ENCODE measurements at regions not wholly inside any gene's neighbourhood (a gene's known extent, or its start where the extent isn't known, plus 50 kb on each side); places are given as distances from the start of the nearest gene placed in this dataset.

DNA sequence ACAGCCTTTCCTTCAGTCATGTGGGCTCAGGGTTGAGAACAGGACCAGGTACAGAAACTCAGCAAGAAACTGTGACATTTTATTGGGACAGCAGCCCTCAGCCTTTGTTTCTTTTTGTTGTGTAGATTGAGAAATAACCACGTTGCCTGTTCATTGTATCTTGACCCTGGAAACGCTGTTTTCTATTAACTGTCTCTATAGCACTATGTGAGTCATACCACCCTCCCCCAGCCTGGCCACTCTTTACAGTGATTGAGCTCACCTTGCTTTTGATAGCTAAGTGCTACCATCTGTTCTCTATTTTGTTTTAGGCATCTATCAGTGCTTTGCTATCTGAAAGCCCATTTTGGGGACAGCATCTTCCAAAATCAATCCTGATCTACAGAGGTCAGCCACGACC, 127.9 kb downstream of the CD47 start:
- H3K4me3 ChIP-seq (ENCODE audit: low read depth, low read length): no peak overlapping the region
- TF ChIP-seq, protein P1, sequence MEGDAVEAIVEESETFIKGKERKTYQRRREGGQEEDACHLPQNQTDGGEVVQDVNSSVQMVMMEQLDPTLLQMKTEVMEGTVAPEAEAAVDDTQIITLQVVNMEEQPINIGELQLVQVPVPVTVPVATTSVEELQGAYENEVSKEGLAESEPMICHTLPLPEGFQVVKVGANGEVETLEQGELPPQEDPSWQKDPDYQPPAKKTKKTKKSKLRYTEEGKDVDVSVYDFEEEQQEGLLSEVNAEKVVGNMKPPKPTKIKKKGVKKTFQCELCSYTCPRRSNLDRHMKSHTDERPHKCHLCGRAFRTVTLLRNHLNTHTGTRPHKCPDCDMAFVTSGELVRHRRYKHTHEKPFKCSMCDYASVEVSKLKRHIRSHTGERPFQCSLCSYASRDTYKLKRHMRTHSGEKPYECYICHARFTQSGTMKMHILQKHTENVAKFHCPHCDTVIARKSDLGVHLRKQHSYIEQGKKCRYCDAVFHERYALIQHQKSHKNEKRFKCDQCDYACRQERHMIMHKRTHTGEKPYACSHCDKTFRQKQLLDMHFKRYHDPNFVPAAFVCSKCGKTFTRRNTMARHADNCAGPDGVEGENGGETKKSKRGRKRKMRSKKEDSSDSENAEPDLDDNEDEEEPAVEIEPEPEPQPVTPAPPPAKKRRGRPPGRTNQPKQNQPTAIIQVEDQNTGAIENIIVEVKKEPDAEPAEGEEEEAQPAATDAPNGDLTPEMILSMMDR (IDR thresholded peaks at IDR 0.05; ENCODE audit: borderline replicate concordance, insufficient read depth, low read depth, low read length): no peak

DNA sequence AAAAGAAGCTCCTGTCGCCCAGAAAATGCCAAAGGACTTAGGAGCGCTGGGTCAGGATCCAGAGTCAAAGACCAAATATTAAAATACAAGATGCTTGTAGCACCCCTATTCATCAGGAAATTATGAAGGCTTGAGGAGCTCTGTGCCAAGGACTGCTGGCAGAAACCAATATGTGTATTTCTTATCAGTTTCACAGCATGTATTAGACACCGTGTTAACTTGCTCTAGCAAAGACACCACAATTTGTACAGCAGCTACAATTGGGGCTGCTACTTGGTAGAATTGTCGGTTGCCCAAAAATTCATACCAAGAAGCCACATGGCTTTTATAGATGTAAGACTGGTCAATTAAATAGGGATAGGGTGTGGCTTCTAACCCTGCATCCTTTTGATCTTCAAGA, 128.8 kb downstream of the CD47 start:
- no peak overlapping the region for H3K4me3 ChIP-seq (ENCODE audit: low read depth, low read length)
- TF ChIP-seq, protein P1 (IDR thresholded peaks at IDR 0.05; ENCODE audit: borderline replicate concordance, insufficient read depth, low read depth, low read length): no peak

DNA sequence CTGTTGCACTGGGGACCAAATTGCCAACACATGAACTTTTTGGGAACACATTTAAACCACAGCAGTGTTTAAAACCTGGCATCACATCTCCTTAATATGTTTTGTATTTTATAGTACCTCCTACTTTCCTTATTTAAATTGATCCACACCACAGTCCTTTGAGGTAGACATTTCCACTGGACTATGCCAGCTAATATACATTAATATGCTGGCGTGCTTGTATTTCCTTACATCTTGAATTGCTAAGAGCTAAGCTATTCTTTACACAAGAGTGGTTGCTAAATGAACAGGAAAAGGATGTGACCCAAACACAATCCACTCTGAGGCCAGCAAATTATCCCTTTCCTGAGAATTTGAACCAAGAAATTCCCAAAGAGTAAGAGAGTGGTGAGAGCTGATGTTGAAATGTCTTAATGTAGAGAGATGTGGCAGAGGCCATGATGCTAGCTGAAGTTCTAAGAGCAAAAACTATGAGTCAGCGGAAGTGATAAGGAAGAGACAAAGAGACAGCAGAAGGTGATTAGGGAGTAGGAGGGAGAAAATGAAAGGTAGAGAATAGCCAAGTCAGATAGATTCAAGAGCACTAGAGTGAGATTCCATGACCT, 131.2 kb downstream of the CD47 start:
- TF ChIP-seq, protein P1 (IDR thresholded peaks at IDR 0.05; ENCODE audit: borderline replicate concordance, insufficient read depth, low read depth, low read length): no peak
- H3K4me3 ChIP-seq (ENCODE audit: low read depth, low read length): no peak overlapping the region

DNA sequence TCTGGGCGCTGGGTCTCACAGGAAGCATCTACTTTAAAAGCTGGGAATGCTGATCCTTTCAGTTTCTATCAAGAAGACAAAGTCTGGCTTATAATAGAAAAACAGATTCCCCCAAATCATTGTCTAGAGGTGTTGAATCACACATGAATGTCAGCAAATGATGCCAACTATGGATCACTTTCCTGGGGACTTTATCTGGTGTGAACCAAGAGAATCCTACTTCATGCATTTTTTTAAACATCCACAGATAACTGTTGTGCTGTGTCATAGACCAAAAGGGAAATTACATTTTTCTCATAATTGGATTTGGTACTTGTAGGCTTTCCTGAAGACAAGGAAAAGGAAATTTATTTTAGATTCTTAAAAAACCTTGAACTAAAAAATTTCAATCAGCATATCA, 132.7 kb downstream of the CD47 start:
- TF ChIP-seq, protein P1 (IDR thresholded peaks at IDR 0.05; ENCODE audit: borderline replicate concordance, insufficient read depth, low read depth, low read length): no peak
- H3K4me3 ChIP-seq (ENCODE audit: low read depth, low read length): no peak overlapping the region

DNA sequence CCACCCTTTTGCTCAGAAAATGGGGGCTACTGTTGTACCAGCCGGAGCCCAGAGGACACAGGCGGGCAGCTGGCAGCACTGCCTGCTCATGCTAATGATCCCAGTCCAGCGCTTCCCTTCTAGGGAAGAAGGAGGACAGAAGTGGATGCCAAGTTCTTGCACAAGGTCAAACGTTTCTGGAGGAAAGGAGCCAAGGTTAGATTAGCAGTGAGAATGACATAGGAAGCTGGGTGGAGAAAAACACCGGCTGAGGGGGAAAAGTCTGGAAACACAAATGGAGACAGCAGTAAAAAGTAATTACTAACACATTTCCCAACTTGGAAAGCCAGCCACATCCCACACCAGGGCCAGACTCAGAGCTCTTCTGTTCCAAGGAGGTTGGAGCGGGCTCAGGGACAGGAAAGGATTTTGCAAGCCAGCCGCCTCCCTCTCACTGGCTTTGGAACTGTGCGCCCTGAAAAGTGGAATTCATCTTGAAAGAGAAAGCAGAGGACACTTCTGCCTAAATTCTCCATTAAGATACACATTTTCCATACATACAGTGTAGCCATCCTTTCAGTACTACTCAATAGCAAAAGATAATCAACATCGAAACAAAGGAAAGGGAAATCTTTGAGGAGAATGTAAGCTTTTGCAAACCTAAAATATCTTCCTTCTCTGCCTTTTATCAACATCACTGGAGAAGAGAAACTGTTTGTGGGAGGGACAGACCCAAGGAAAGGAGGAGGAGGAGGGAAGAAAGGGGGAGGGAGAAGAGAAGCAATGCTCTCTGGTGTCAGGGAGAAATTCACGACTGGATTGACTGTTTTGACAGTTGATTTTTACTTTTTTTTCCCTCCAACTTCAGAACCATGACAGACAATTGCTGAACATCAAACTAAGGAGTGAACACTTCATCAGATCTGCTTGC, 133.6 kb downstream of the CD47 start:
- TF ChIP-seq, protein P1 (IDR thresholded peaks at IDR 0.05; ENCODE audit: borderline replicate concordance, insufficient read depth, low read depth, low read length): no peak
- no peak overlapping the region for H3K4me3 ChIP-seq (ENCODE audit: low read depth, low read length)

DNA sequence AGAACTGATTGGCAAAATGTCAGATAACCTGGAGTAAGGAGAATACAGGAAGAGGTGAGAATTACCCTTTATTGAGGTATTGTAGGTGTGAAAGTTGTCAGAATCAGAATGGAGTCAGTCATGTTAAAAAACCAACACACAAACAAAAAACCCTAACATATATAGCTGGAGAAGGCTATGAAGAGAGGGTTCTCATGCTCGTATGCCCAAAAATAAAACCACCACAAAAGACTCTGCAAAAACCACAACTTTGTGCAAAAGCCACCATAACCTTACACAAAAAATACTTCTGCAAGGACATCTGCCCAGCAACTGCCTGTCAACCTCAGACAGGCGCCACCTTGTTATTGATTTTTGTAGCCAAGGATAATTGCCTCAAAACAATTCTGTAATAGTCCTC, 136.0 kb downstream of the CD47 start:
- H3K4me3 ChIP-seq (ENCODE audit: low read depth, low read length): no peak overlapping the region
- TF ChIP-seq, protein P1 (IDR thresholded peaks at IDR 0.05; ENCODE audit: borderline replicate concordance, insufficient read depth, low read depth, low read length): no peak

DNA sequence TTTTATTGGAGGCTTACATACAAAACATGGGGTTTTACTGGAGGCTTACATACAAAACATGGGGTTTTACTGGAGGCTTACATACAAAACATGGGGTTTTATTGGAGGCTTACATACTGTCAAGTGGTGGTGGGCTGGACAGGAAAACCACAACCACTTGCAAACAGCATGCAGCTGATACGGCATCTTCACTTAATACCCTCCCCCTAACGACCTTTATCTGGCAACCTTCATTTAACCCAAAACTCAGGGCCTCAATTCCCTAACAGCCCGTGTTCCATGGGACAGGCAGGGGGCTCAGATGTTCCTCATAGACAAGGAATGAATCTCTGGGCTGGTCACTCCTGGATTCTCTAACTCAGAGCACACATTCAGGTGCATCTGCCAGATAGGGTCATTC, 137.1 kb downstream of the CD47 start:
- H3K4me3 ChIP-seq (ENCODE audit: low read depth, low read length): no peak overlapping the region

More for the DNA sequence above, 137.1 kb downstream of the CD47 start:
- TF ChIP-seq, protein P1 (IDR thresholded peaks at IDR 0.05; ENCODE audit: borderline replicate concordance, insufficient read depth, low read depth, low read length): no peak

Measured in GM12875 (cell line).